Stimulated activated CD8-positive, alpha-beta memory T cell treated with anti-CD3 and anti-CD28 coated beads, Interleukin-7, amount 100 ng/mL, for 1 hour (primary cell): ENCODE measurements at regions not wholly inside any gene's neighbourhood (a gene's known extent, or its start where the extent isn't known, plus 50 kb on each side); places are given as distances from the start of the nearest gene placed in this dataset.

ENCODE experiments used
- DNase-seq, 2 donors: peaks; one replicate each; pipeline ENCODE4 v3.0.0-alpha.2; 2020; ENCODE audit warnings: low read depth in 2 of 2

- DNase-seq, result no peak
These were observed 244.3 kb upstream of the TSHZ2 start for GRCh38 chr20:52727740-52728456.

GRCh38 chr20:52724541-52724940 lies 247.6 kb upstream of the TSHZ2 start:
- DNase-seq, result no peak

- no peak for DNase-seq
These were observed 249.1 kb upstream of the TSHZ2 start for GRCh38 chr20:52722926-52723688.

DNA sequence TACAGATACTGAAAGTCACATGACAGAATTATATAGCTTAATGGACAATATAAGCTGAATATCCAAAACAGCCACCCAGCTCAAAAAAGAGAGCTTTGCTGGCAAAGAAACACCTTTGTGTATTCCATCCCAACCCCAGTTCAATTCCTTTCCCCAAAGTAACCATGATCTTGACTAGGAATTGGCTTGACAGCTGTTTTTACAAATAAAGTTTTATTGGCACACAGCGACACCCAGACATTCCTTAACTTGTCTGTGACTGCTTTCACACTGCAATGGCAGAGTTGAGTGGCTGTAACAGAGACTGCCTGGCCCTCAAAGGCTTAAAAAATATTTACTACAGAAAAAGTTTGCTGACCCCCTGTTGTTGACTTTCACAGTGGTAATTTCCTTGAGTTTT lies 264.0 kb upstream of the TSHZ2 start:
- no peak for DNase-seq

- no peak for DNase-seq
These were observed 267.6 kb upstream of the TSHZ2 start for GRCh38 chr20:52704553-52704952.

GRCh38 chr20:52688345-52688744 lies 283.8 kb upstream of the TSHZ2 start:
- DNase-seq, result no peak

GRCh38 chr20:52684905-52685304 lies 287.3 kb upstream of the TSHZ2 start:
- DNase-seq, result no peak

DNA sequence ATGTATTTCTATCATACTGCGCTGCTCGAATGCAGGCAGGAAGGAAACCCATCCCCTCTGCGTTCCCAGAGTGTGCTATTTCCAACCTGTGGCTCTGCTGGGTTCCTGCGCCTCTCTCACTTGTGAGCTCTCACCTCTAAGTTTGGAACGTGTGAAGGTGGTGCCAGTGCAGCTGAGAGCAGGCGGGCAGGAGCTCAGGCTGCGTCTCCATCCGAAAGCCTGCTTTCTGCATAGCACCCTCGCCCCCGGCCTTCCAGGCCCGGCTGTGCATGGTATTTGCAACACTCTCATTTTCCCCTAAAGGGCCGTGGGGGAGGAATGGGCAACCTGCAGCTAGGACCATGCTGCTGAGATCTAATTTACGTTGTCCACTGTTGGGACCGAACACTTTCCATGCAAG lies 288.0 kb upstream of the TSHZ2 start:
- DNase-seq, result no peak

- no peak for DNase-seq
These were observed 288.4 kb upstream of the TSHZ2 start for GRCh38 chr20:52683761-52684160.

- no peak for DNase-seq
These were observed 289.9 kb upstream of the TSHZ2 start for GRCh38 chr20:52682237-52682636.

DNA sequence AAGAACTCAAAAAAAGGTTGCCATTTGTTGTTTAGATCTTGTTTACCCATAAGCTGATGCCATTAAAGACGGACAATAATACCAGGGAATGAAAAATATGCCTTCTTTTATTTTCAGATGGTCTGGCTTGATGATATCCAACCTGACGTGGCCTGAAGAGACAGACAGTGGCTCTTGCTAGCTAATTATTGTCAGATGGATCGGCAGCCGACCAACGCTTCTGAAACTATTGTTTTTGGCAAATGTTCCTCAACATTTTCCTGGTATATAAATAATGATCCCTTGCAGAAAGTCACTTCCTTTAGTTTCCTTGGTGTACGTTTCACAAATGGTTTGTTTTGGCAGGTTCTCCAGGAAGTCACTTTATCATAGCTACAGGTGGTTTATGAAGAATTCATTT lies 290.9 kb upstream of the TSHZ2 start:
- DNase-seq, result no peak

GRCh38 chr20:52677216-52677615 lies 294.9 kb upstream of the TSHZ2 start:
- DNase-seq, result no peak

- no peak for DNase-seq
These were observed 295.7 kb upstream of the TSHZ2 start for GRCh38 chr20:52676283-52676995.

DNA sequence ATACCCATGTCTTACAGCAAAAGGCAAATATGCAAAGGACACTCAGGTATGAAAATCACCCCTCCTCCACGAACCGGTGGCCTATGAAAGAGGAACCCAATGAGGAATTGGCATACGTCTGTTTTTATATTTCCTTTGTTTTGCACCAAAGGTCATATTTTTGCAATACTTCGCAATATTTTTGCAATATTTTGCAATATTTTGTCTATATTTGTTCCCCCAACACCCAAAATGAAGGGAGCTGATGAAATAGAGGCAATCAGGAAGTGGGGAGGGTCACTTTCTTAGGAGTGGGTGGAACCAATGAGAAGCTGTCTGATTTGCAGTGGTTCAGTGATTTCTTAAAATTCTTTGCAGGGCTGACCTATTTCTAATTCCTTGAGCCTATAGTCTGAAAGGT lies 296.8 kb upstream of the TSHZ2 start:
- no peak for DNase-seq

- DNase-seq, result no peak
These were observed 303.5 kb upstream of the TSHZ2 start for GRCh38 chr20:52668626-52669025.

- no peak for DNase-seq
These were observed 304.8 kb upstream of the TSHZ2 start for GRCh38 chr20:52667358-52667757.

GRCh38 chr20:52665441-52665840 lies 306.7 kb upstream of the TSHZ2 start:
- no peak for DNase-seq

DNA sequence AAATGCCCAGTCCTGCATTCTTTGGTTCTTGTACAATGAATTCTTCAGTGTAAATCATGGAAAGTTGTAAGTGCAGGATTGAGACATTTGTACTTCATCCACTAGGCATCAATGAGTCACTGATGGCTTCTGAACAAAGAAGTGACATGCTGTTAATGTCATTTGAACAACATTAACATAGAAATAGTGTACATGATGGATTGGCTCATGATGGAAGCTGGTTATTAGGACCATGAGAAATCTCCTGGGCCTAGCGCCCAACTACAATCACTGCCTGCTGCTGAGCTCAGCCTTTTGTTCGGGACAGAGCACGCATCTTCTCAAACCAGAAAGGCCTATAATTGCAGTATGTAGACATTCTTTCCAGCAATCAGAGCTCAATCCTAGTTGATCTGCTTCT lies 316.8 kb upstream of the TSHZ2 start:
- no peak for DNase-seq

- DNase-seq, result no peak
These were observed 317.6 kb upstream of the TSHZ2 start for GRCh38 chr20:52654567-52654966.

DNA sequence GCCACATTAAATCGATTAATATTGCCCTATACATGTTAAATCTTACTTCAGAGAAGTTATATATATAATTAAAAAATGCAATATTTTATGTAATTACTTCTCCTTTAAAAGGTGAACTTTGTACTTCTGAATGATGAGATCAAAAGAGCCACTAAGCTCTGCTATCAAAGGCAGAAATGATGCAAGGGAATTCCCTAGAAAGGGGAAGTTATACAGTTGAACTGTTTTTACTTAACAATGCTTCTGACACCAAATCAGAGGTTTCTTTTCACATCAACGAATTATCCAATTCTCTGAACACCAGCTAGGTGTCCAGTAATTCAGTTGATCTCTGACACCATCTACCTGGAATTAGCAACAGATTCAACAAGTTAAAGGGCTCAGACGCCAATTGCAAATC lies 319.9 kb upstream of the TSHZ2 start:
- DNase-seq, result no peak

DNA sequence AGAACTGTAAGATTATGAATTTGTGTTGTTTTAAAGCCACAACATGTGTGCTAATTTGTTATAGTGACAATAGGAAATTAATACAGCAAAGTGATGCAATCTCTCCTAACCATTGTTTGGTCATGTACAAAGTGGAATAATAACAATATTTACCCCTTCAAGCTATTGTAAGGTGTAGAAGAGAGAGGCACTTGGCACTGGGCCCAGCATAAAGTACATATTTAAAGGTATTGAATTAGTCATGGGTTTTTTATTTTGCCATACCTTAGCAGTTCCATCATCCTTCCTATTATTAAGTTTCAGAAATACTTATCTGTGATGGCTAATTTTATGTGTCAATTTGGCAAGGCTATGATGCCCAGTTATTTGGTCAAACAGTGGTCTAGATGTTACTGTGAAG lies 322.4 kb upstream of the TSHZ2 start:
- no peak for DNase-seq

DNA sequence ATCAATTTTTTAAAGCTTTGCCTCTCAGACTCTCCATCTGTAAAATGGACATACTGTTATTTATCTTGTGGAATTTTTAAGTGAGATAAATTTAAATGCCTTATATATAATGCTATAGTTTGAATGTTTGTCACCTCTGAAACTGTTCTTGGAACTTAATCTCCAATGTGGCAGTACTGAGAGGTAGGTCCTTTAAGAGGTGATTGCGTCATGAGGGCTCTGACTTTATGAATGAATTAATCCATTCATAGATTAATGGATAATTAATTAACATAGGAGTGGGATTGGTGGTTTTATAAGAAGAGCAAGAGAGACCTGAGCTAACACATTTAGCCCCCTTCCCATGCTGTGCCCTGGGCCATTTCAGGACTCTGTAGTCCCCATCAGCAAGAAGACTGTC lies 326.3 kb upstream of the TSHZ2 start:
- no peak for DNase-seq

- DNase-seq, result no peak
These were observed 329.1 kb upstream of the TSHZ2 start for GRCh38 chr20:52643034-52643433.
